PC-3 (cell line): ENCODE measurements at regions not wholly inside any gene's neighbourhood (a gene's known extent, or its start where the extent isn't known, plus 50 kb on each side); places are given as distances from the start of the nearest gene placed in this dataset.

Source experiments
- ATAC-seq: fragments of 200-7000 bp; cut with Tn5 transposase; 2 replicates; pipeline ENCODE4 v1.9.1; 2020; ENCODE audit warnings: mild to moderate bottlenecking, moderate library complexity
- BruUV-seq: library from RNA; stranded (reverse); fragments of 400-500 nt; replicated peaks from 2 replicates; lab custom pipeline; 2021; lab: Mats Ljungman, UMichigan
- CTCF ChIA-PET: fragments of 300-600 bp; sonication (Branson Sonifier 250); formaldehyde crosslinking; loops from one replicate; lab custom pipeline; 2022; ENCODE audit warnings: antibody characterized with exemption; lab: Charles Lee
- POLR2A ChIA-PET: fragments of 300-600 bp; sonication (Branson Sonifier 250); formaldehyde crosslinking; loops from one replicate; lab custom pipeline; 2022; ENCODE audit warnings: antibody characterized with exemption; ENCODE audit not compliant: unreplicated experiment; lab: Charles Lee
- DNase-seq: peaks from one replicate; pipeline ENCODE4 v3.0.0-alpha.2; 2015
- H2AFZ ChIP-seq: fragments of 300-600 bp; sonication (generic); 2 replicates; pipeline ENCODE4 v1.6.0; 2016; ENCODE audit warnings: antibody characterized with exemption, low read length
- H3F3A ChIP-seq: fragments of 300-600 bp; sonication (generic); one replicate; pipeline ENCODE4 v1.6.0; 2017; ENCODE audit warnings: antibody characterized with exemption, low read length, control low read depth, mild to moderate bottlenecking; ENCODE audit not compliant: unreplicated experiment
- H3K27ac ChIP-seq: fragments of 300-600 bp; sonication (generic); 2 replicates; pipeline ENCODE4 v1.5.1; 2016; ENCODE audit warnings: mild to moderate bottlenecking, low read length
- H3K27me3 ChIP-seq: fragments of 300-600 bp; sonication (generic); 2 replicates; pipeline ENCODE4 v1.6.1; 2016; ENCODE audit warnings: low read length, mixed read lengths
- H3K36me3 ChIP-seq: fragments of 300-600 bp; sonication (generic); 2 replicates; pipeline ENCODE4 v1.6.1; 2016; ENCODE audit warnings: low read depth, mixed run types, low read length, mixed read lengths
- H3K4me1 ChIP-seq: fragments of 300-600 bp; sonication (generic); 2 replicates; pipeline ENCODE4 v1.5.1; 2016; ENCODE audit warnings: low read length; ENCODE audit not compliant: insufficient read depth
- H3K4me2 ChIP-seq: fragments of 300-600 bp; sonication (generic); 2 replicates; pipeline ENCODE4 v1.6.0; 2016; ENCODE audit warnings: low read length
- H3K4me3 ChIP-seq: fragments of 300-600 bp; sonication (generic); 2 replicates; pipeline ENCODE4 v1.5.1; 2016; ENCODE audit warnings: mild to moderate bottlenecking, low read length, mixed read lengths
- H3K79me2 ChIP-seq: fragments of 300-600 bp; sonication (generic); 2 replicates; pipeline ENCODE4 v1.6.1; 2017; ENCODE audit warnings: low read length, mixed read lengths
- H3K9ac ChIP-seq: fragments of 300-600 bp; sonication (generic); 2 replicates; pipeline ENCODE4 v1.6.0; 2016; ENCODE audit warnings: mild to moderate bottlenecking, low read length
- H3K9me2 ChIP-seq: fragments of 300-600 bp; sonication (generic); replicated peaks from 2 replicates; pipeline ENCODE4 v1.6.1; 2016; ENCODE audit warnings: mixed run types, low read length, mixed read lengths
- H3K9me3 ChIP-seq: fragments of 300-600 bp; sonication (generic); 2 replicates; pipeline ENCODE4 v1.6.1; 2016; ENCODE audit warnings: low read length, mixed read lengths
- H4K20me1 ChIP-seq: fragments of 300-600 bp; sonication (generic); 2 replicates; pipeline ENCODE4 v1.6.1; 2016; ENCODE audit warnings: low read length, mixed read lengths
- EZH2 ChIP-seq: fragments of 300-600 bp; sonication (generic); IDR thresholded peaks from one replicate; pipeline ENCODE4 v1.6.1; 2017; ENCODE audit warnings: antibody characterized with exemption, mild to moderate bottlenecking, low read length; ENCODE audit not compliant: unreplicated experiment
- EZH2phosphoT487 ChIP-seq: fragments of 300-600 bp; sonication (generic); IDR thresholded peaks from 2 replicates; pipeline ENCODE4 v1.6.1; 2018; ENCODE audit warnings: mild to moderate bottlenecking, antibody characterized with exemption, low read length, borderline replicate concordance
- intact Hi-C: fragments of 100-400 bp; cut with micrococcal nuclease; formaldehyde crosslinking; loops from 2 replicates; pipeline ENCODE4 v1.9.0; 2023
- TF ChIP-seq, protein P1 (sequence below): fragments of 300-600 bp; sonication (generic); conservative IDR thresholded peaks from 2 replicates; pipeline ENCODE4 v1.5.1; 2017; ENCODE audit warnings: antibody characterized with exemption, low read depth, mild to moderate bottlenecking, low read length

- Histone ChIP-seq H3K27ac (no peak overlapping the region), H2AFZ (no peak overlapping the region), H3K36me3 (no peaks in the 10 kb centered on the region), H3K4me3 (no peak overlapping the region), H4K20me1 (no peaks in the 10 kb centered on the region), H3K9ac (no peak overlapping the region), H3K4me2 (no peak overlapping the region), H3K27me3 (no peaks in the 10 kb centered on the region), H3F3A (no peaks in the 10 kb centered on the region), H3K4me1 (no peaks in the 10 kb centered on the region), H3K9me3 (no peaks in the 10 kb centered on the region), H3K79me2 (no peaks in the 10 kb centered on the region), H3K9me2 (no peaks in the 10 kb centered on the region)
- POLR2A ChIA-PET: interaction anchor here (0.6 kb wide), 1 partner anchor 492 kb away, joined by 3 read pairs; no protein-coding TSS in a partner anchor
- ATAC-seq: no peak
- DNase-seq: no peak
- no TSS peak for BruUV-seq
- CTCF ChIA-PET: no interaction called here
- intact Hi-C loops: no loop called here
- TF ChIP-seq, protein P1, sequence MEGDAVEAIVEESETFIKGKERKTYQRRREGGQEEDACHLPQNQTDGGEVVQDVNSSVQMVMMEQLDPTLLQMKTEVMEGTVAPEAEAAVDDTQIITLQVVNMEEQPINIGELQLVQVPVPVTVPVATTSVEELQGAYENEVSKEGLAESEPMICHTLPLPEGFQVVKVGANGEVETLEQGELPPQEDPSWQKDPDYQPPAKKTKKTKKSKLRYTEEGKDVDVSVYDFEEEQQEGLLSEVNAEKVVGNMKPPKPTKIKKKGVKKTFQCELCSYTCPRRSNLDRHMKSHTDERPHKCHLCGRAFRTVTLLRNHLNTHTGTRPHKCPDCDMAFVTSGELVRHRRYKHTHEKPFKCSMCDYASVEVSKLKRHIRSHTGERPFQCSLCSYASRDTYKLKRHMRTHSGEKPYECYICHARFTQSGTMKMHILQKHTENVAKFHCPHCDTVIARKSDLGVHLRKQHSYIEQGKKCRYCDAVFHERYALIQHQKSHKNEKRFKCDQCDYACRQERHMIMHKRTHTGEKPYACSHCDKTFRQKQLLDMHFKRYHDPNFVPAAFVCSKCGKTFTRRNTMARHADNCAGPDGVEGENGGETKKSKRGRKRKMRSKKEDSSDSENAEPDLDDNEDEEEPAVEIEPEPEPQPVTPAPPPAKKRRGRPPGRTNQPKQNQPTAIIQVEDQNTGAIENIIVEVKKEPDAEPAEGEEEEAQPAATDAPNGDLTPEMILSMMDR: no peak
- TF ChIP-seq EZH2phosphoT487 (no peak), EZH2 (no peak)
Measured at GRCh38 chr17:31748881-31749280, 110.2 kb downstream of the COPRS start.

DNA sequence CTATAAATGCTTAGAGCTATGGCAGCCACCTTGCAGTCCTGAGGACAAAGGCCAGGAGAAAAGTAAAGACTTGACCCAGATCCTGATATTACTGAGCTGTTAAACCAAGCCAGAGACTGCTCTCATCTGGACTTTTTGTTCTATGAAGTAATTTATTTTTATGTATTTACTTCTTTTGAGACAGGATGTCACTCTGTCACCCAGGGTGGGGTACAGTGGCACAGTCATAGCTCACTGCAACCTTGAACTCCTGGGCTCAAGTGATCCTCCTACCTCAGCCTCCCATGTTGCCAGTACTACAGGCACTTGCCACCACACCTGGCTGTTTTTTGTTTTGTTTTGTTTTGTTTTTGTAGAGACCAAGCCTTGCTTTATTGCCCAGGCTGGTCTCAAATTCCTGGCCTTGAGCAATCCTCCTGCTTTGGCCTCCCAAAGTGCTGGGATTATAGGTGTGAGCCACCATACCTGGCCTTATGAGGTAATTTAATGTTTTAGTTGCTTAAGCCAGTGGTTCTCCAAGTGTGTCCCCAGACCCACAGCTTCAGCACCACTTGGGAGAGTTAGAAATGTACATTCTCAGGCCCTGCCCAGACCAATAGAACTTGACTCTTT is 112.1 kb downstream of the COPRS start:
- no peaks in the 10 kb centered on the region for H3K79me2 ChIP-seq
- H3K27ac ChIP-seq: no peak overlapping the region
- intact Hi-C loops: no loop called here
- ATAC-seq (no peak), DNase-seq (no peak)
- H3K36me3 ChIP-seq: no peaks in the 10 kb centered on the region
- H4K20me1 ChIP-seq: no peaks in the 10 kb centered on the region
- no peaks in the 10 kb centered on the region for H3K9me2 ChIP-seq
- H3K4me1 ChIP-seq: no peaks in the 10 kb centered on the region
- H3K9me3 ChIP-seq: no peaks in the 10 kb centered on the region
- no peaks in the 10 kb centered on the region for H3K27me3 ChIP-seq
- H3K9ac ChIP-seq: no peak overlapping the region
- H2AFZ ChIP-seq: no peak overlapping the region
- no peak overlapping the region for H3K4me3 ChIP-seq
- no TSS peak for BruUV-seq
- TF ChIP-seq, protein P1: no peak
- CTCF ChIA-PET: no interaction called here
- no peaks in the 10 kb centered on the region for H3F3A ChIP-seq
- H3K4me2 ChIP-seq: no peak overlapping the region
- POLR2A ChIA-PET: no interaction called here

DNA sequence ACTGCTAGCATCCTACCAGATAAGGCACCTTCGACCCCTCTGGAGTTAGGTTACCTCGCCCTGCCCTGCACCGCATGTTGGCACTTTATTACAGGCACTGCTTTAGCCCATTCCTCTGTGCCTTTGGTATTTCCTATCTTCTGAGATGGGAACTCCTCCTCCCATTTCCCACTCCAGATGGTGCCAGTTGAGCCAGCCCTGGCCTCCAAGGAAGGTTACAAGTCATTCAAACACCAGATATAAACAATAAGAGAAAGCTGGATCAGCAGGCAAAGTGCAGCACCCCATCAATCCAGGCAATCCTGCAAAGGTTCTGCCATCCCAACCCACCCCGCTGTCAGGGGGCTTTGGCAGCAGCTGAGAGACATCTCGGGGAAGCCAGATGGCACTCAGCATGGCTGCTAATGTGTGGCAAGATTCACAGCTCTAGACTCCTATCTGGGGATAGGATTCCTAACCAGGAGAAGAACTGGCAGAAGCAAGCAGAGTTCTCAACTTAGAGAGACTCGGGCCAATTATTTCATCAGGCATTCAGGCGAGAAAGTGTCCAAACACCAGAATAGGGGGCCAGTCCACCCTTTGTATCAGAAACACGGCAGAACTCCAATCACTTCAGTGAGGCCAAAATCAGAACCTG is 113.0 kb downstream of the COPRS start:
- BruUV-seq: no TSS peak
- Histone ChIP-seq H3K79me2 (no peaks in the 10 kb centered on the region), H3K9me2 (no peaks in the 10 kb centered on the region), H3K9ac (no peak overlapping the region), H3K27ac (no peak overlapping the region), H2AFZ (no peak overlapping the region), H3K4me3 (no peak overlapping the region), H3K27me3 (no peaks in the 10 kb centered on the region), H3K4me1 (no peaks in the 10 kb centered on the region), H3K36me3 (no peaks in the 10 kb centered on the region), H3K9me3 (no peaks in the 10 kb centered on the region), H3K4me2 (no peak overlapping the region), H4K20me1 (no peaks in the 10 kb centered on the region), H3F3A (no peaks in the 10 kb centered on the region)
- ATAC-seq: no peak
- DNase-seq: no peak
- intact Hi-C loops: no loop called here
- POLR2A ChIA-PET: no interaction called here
- no peak for TF ChIP-seq EZH2
- no peak for TF ChIP-seq EZH2phosphoT487
- CTCF ChIA-PET: no interaction called here
